Keratinocyte (primary cell): ENCODE measurements at regions not wholly inside any gene's neighbourhood (a gene's known extent, or its start where the extent isn't known, plus 50 kb on each side); places are given as distances from the start of the nearest gene placed in this dataset.

Source experiments
- DNase-seq: peaks from one replicate; pipeline ENCODE4 v3.0.0-alpha.2; 2011; ENCODE audit warnings: low read depth, missing footprints, low spot score
- FAIRE-seq: peaks from 2 replicates; lab custom pipeline; 2011; peaks lifted over from hg19 to GRCh38; lab: Jason Lieb, UNC
- H2AFZ ChIP-seq: 2 replicates; pipeline ENCODE4 v1.6.0; 2012; ENCODE audit warnings: low read length, control low read depth, inconsistent platforms; ENCODE audit not compliant: control insufficient read depth
- H3K27ac ChIP-seq: 2 replicates; pipeline ENCODE4 v1.5.1; 2011; ENCODE audit warnings: low read length; ENCODE audit not compliant: control insufficient read depth, insufficient read depth
- H3K27me3 ChIP-seq: 3 replicates; pipeline ENCODE4 v1.6.0; 2011; ENCODE audit warnings: low read length; ENCODE audit not compliant: control insufficient read depth, insufficient read depth; ENCODE audit errors: extremely low read depth
- H3K36me3 ChIP-seq, 2 experiments: 2 replicates in 1 of 2; 3 replicates in 1 of 2; pipeline ENCODE4 v1.5.1; 2011; ENCODE audit warnings: low read length in 2 of 2, mild to moderate bottlenecking in 1 of 2; ENCODE audit not compliant: control insufficient read depth in 2 of 2, insufficient read depth in 2 of 2; ENCODE audit errors: extremely low read depth in 1 of 2
- H3K4me1 ChIP-seq: 3 replicates; pipeline ENCODE4 v1.5.1; 2011; ENCODE audit warnings: low read length; ENCODE audit not compliant: control insufficient read depth, insufficient read depth; ENCODE audit errors: extremely low read depth
- H3K4me2 ChIP-seq: 3 replicates; pipeline ENCODE4 v1.6.0; 2011; ENCODE audit warnings: low read depth, low read length; ENCODE audit not compliant: control insufficient read depth, insufficient read depth; ENCODE audit errors: extremely low read depth
- H3K4me3 ChIP-seq, 3 experiments: fragments of 200-600 bp in 1 of 3; sonication (generic) in 1 of 3; 2 replicates in 2 of 3; 3 replicates in 1 of 3; pipeline ENCODE4 v1.5.1; 2011 to 2016; ENCODE audit warnings: low read length in 3 of 3, mild to moderate bottlenecking in 3 of 3, control low read depth in 2 of 3, inconsistent platforms in 1 of 3, low read depth in 1 of 3, mixed read lengths in 1 of 3, mixed run types in 1 of 3, moderate library complexity in 1 of 3; ENCODE audit not compliant: control insufficient read depth in 2 of 3, insufficient read depth in 2 of 3; ENCODE audit errors: extremely low read depth in 1 of 3
- H3K79me2 ChIP-seq: 2 replicates; pipeline ENCODE4 v1.6.0; 2012; ENCODE audit warnings: low read length; ENCODE audit not compliant: control insufficient read depth, insufficient read depth
- H3K9ac ChIP-seq: 3 replicates; pipeline ENCODE4 v1.6.0; 2011; ENCODE audit warnings: low read length; ENCODE audit not compliant: control insufficient read depth, insufficient read depth; ENCODE audit errors: extremely low read depth
- H3K9me1 ChIP-seq: 3 replicates; pipeline ENCODE4 v1.6.0; 2011; ENCODE audit warnings: low read length; ENCODE audit not compliant: control insufficient read depth, insufficient read depth; ENCODE audit errors: extremely low read depth
- H3K9me3 ChIP-seq: 2 replicates; pipeline ENCODE4 v1.5.1; 2012; ENCODE audit warnings: low read depth, low read length; ENCODE audit not compliant: control insufficient read depth
- H4K20me1 ChIP-seq: 3 replicates; pipeline ENCODE4 v1.6.0; 2011; ENCODE audit warnings: low read length; ENCODE audit not compliant: control insufficient read depth, insufficient read depth; ENCODE audit errors: extremely low read depth
- EZH2 ChIP-seq: IDR thresholded peaks from one replicate; pipeline ENCODE4 v1.6.1; 2012; ENCODE audit warnings: inconsistent platforms, mild to moderate bottlenecking, low read length, moderate library complexity
- dilution Hi-C: fragments of 300-500 bp; cut with MboI; formaldehyde crosslinking; loops from one replicate; pipeline ENCODE4 v1.7.0; 2020; ENCODE audit warnings: low sequenced_read_pairs; ENCODE audit not compliant: extremely low pct_ligation_motif_present
- TF ChIP-seq, protein P1 (sequence below), 3 experiments: IDR thresholded peaks in 1 of 3; conservative IDR thresholded peaks in 1 of 3; optimal IDR thresholded peaks in 1 of 3; 2 replicates in 2 of 3; 3 replicates in 1 of 3; pipeline versions ENCODE3 to v1.5.1; 2011; ENCODE audit warnings: low read length in 3 of 3, mild to moderate bottlenecking in 3 of 3, moderate library complexity in 2 of 3, control low read depth in 1 of 3, inconsistent platforms in 1 of 3; ENCODE audit not compliant: insufficient read depth in 2 of 3; ENCODE audit errors: extremely low read depth in 1 of 3

- Histone ChIP-seq H3K4me2 (no peak overlapping the region), H3K9me1 (no peaks in the 10 kb centered on the region), H3K9ac (no peak overlapping the region), H3K36me3 (no peaks in the 10 kb centered on the region), H3K4me3 (no peak overlapping the region), H3K4me1 (no peaks in the 10 kb centered on the region), H3K9me3 (no peaks in the 10 kb centered on the region), H3K79me2 (no peaks in the 10 kb centered on the region), H3K27ac (no peak overlapping the region), H4K20me1 (no peaks in the 10 kb centered on the region), H3K27me3 (no peaks in the 10 kb centered on the region), H2AFZ (no peak overlapping the region)
- no peak for FAIRE-seq
- DNase-seq, result no peak
- TF ChIP-seq, protein P1, sequence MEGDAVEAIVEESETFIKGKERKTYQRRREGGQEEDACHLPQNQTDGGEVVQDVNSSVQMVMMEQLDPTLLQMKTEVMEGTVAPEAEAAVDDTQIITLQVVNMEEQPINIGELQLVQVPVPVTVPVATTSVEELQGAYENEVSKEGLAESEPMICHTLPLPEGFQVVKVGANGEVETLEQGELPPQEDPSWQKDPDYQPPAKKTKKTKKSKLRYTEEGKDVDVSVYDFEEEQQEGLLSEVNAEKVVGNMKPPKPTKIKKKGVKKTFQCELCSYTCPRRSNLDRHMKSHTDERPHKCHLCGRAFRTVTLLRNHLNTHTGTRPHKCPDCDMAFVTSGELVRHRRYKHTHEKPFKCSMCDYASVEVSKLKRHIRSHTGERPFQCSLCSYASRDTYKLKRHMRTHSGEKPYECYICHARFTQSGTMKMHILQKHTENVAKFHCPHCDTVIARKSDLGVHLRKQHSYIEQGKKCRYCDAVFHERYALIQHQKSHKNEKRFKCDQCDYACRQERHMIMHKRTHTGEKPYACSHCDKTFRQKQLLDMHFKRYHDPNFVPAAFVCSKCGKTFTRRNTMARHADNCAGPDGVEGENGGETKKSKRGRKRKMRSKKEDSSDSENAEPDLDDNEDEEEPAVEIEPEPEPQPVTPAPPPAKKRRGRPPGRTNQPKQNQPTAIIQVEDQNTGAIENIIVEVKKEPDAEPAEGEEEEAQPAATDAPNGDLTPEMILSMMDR (optimal IDR thresholded peaks at IDR 0.05 in 1 of 3, IDR thresholded peaks at IDR 0.05 in 1 of 3, conservative IDR thresholded peaks at IDR 0.05 in 1 of 3; ENCODE audit: extremely low read depth in 1 of 3, insufficient read depth in 2 of 3, low read length in 3 of 3), result no peak
- TF ChIP-seq EZH2, result no peak
- dilution Hi-C loops, result no loop called here
Measured at GRCh38 chr6:47153404-47153755, 111.2 kb upstream of the ADGRF1 start.

DNA sequence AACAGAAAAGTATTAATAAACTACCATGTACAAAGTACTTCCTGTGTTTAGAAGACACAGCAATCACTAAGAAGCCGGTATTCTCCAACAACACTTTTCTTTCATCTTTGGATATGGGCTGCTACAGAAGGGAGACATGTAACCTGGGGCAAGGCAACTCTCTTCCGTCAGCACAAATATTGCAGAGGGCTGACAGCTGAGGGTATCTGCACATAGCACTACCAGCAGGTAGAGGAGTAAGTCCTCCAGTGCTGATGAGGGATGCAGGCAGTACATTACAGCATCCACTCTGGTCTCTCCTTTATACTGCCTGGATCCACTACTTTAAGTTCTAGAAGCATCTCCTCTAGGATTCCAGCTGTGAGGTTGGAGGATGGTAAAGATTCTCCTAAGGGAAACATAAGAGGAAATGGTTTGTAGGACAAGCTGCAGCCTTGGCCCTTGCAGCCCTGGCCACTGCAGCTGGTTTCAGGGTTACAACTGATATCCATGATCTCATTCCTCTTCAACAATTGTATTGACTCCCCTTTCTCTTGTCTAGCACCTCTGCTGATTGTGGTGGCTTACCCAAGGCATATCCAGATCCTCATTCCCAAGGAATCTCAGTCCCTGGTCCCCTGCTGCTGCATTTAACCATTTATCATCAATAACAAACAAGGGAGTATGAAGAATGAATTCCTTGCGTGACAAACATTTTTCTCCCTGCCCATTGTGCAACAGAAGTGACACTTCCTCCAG, 110.7 kb upstream of the ADGRF1 start:
- dilution Hi-C loops, result no loop called here

More for the DNA sequence above, 110.7 kb upstream of the ADGRF1 start:
- Histone ChIP-seq H3K4me2 (no peak overlapping the region), H3K36me3 (no peaks in the 10 kb centered on the region), H3K9ac (no peak overlapping the region), H4K20me1 (no peaks in the 10 kb centered on the region), H3K4me1 (no peaks in the 10 kb centered on the region), H3K27ac (no peak overlapping the region), H3K79me2 (no peaks in the 10 kb centered on the region), H3K4me3 (no peak overlapping the region), H2AFZ (no peak overlapping the region), H3K9me3 (no peaks in the 10 kb centered on the region), H3K27me3 (no peaks in the 10 kb centered on the region), H3K9me1 (no peaks in the 10 kb centered on the region)
- no peak for FAIRE-seq
- DNase-seq, result no peak
- no peak for TF ChIP-seq EZH2
- TF ChIP-seq, protein P1 (optimal IDR thresholded peaks at IDR 0.05 in 1 of 3, IDR thresholded peaks at IDR 0.05 in 1 of 3, conservative IDR thresholded peaks at IDR 0.05 in 1 of 3; ENCODE audit: extremely low read depth in 1 of 3, insufficient read depth in 2 of 3, low read length in 3 of 3), result no peak
